ENCODE measurements at regions not wholly inside any gene's neighbourhood (a gene's known extent, or its start where the extent isn't known, plus 50 kb on each side); places are given as distances from the start of the nearest gene placed in this dataset.

- TF ChIP-seq CTCF (IDR thresholded peaks at IDR 0.05), result no peak
- Histone ChIP-seq H3K36me3 (no peaks in the 10 kb centered on the region), H3K4me1 (ENCODE audit: control insufficient read depth in 1 of 2, insufficient read depth in 1 of 2, low read depth in 1 of 2, low read length in 1 of 2) (no peaks in the 10 kb centered on the region), H3K27ac (no peak overlapping the region), H3K4me3 (ENCODE audit: low read depth in 1 of 2, low read length in 1 of 2) (no peak overlapping the region), H3K9me3 (no peaks in the 10 kb centered on the region), H3K27me3 (no peaks in the 10 kb centered on the region)
Observed at GRCh38 chr1:29498126-29499103, 262.1 kb downstream of the PTPRU start.

- H3K36me3 ChIP-seq, result no peaks in the 10 kb centered on the region
- H3K4me3 ChIP-seq (ENCODE audit: low read depth in 1 of 2, low read length in 1 of 2), result no peak overlapping the region
- no peak for TF ChIP-seq CTCF (IDR thresholded peaks at IDR 0.05)
Observed at GRCh38 chr1:29497395-29498125, 261.2 kb downstream of the PTPRU start.

DNA sequence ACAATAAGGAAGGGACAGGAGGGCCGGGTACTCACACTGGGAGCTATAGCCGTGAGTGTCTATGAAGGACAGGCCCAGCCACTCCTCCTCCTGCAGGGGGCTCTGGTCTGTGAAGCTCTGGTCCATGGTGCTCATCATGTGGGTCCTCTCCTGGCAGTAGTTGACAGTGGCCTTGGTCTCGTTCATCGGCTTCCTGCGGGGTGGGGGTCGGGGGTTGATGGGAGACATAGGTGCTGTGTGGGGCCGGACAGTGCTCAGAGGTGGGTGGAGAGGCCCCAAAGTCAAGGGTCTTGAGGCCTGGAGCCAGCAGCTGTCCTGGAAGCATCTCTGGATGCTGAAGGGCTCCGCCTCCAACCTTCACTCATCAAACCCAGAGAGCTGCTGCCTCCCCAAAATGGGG lies 260.4 kb downstream of the PTPRU start:
- no peak overlapping the region for H3K27ac ChIP-seq
- no peak overlapping the region for H3K4me3 ChIP-seq (ENCODE audit: low read depth in 1 of 2, low read length in 1 of 2)
- no peaks in the 10 kb centered on the region for H3K4me1 ChIP-seq (ENCODE audit: control insufficient read depth in 1 of 2, insufficient read depth in 1 of 2, low read depth in 1 of 2, low read length in 1 of 2)
- no peak for TF ChIP-seq CTCF (IDR thresholded peaks at IDR 0.05)
- no peaks in the 10 kb centered on the region for H3K27me3 ChIP-seq
- no peaks in the 10 kb centered on the region for H3K9me3 ChIP-seq
- no peaks in the 10 kb centered on the region for H3K36me3 ChIP-seq

More at GRCh38 chr1:29497395-29498125, 261.2 kb downstream of the PTPRU start:
- H3K4me1 ChIP-seq (ENCODE audit: control insufficient read depth in 1 of 2, insufficient read depth in 1 of 2, low read depth in 1 of 2, low read length in 1 of 2), result no peaks in the 10 kb centered on the region
- no peaks in the 10 kb centered on the region for H3K27me3 ChIP-seq
- no peak overlapping the region for H3K27ac ChIP-seq
- H3K9me3 ChIP-seq, result no peaks in the 10 kb centered on the region

DNA sequence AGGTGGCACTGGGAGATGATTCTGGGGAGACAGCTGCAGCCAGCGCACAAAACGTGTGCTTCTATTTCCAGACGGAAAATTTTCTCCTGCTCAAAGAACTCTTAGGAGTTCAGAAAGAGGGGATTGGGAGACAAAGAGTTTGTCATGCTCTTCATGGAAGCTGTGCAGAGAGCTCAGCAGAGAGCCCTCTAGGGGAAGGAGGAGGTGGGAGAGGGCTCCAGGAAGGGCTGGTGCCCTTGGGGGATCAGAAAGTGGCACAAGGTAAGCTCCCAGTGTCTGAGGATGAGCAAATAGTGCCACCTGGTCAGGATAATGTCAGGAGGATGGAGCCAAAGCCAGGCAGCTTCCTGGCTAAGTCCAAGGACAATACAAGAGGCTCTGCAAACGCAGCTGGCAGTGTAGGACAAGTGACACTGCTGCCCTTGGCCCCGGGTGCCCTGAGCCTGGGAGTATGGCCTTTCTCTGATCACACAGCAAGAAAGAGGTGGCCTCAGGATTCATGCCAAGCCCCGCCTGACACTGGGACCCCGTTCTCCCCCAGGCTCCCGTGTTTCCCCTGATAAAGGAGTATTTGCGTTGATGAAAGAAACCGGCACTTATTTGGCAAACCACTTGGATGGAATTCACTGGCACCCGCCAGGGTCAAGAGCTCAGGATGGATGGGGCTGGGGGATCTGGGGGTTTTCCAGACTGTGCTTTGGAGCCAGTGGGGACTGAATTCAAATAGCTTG lies 254.0 kb downstream of the PTPRU start:
- no peak for TF ChIP-seq CTCF (IDR thresholded peaks at IDR 0.05)

DNA sequence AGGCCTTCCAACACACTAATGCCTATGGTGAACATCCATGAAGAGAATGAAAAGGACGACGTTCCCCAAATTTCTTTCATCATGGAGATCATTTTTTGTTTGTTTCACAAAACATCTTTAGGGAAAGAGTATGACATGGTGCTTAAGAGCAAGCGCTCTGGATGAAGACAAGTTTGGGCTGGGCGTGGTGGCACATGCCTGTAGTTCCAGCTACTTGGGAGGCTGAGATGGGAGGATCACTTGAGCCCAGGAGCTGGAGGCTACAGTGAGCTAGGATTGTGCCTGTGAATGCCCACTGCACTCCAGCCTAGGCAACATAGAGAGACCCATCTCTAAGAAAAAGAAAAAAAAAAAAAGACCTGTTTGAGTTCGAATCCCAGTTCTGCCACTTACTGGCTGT lies 253.1 kb downstream of the PTPRU start:
- no peaks in the 10 kb centered on the region for H3K9me3 ChIP-seq
- TF ChIP-seq CTCF (IDR thresholded peaks at IDR 0.05), result no peak
- no peaks in the 10 kb centered on the region for H3K4me1 ChIP-seq (ENCODE audit: control insufficient read depth in 1 of 2, insufficient read depth in 1 of 2, low read depth in 1 of 2, low read length in 1 of 2)
- H3K27ac ChIP-seq, result no peak overlapping the region
- no peaks in the 10 kb centered on the region for H3K27me3 ChIP-seq
- no peak overlapping the region for H3K4me3 ChIP-seq (ENCODE audit: low read depth in 1 of 2, low read length in 1 of 2)
- no peaks in the 10 kb centered on the region for H3K36me3 ChIP-seq

More for the DNA sequence above, 254.0 kb downstream of the PTPRU start:
- Histone ChIP-seq H3K27ac (no peak overlapping the region), H3K27me3 (no peaks in the 10 kb centered on the region), H3K4me3 (ENCODE audit: low read depth in 1 of 2, low read length in 1 of 2) (no peak overlapping the region), H3K9me3 (no peaks in the 10 kb centered on the region), H3K36me3 (no peaks in the 10 kb centered on the region), H3K4me1 (ENCODE audit: control insufficient read depth in 1 of 2, insufficient read depth in 1 of 2, low read depth in 1 of 2, low read length in 1 of 2) (no peaks in the 10 kb centered on the region)
